Prostate gland (tissue), 1 donor: ENCODE measurements at regions not wholly inside any gene's neighbourhood (a gene's known extent, or its start where the extent isn't known, plus 50 kb on each side); places are given as distances from the start of the nearest gene placed in this dataset.

Experiments used
- POLR2A ChIP-seq: fragments of 450-650 bp; IDR thresholded peaks from one replicate; pipeline ENCODE4 v1.6.1; 2016; ENCODE audit warnings: antibody characterized with exemption, mild to moderate bottlenecking
- POLR2AphosphoS5 ChIP-seq: sonication (generic); formaldehyde crosslinking; IDR thresholded peaks from one replicate; pipeline ENCODE4 v1.6.1; 2017; ENCODE audit warnings: antibody characterized with exemption

- no peak for TF ChIP-seq POLR2AphosphoS5
- no peak for TF ChIP-seq POLR2A
Observed at GRCh38 chr1:188817814-188818213, 1659.8 kb downstream of the BRINP3 start.
